ENCODE measurements at regions not wholly inside any gene's neighbourhood (a gene's known extent, or its start where the extent isn't known, plus 50 kb on each side); places are given as distances from the start of the nearest gene placed in this dataset.
"Not testable (repeated sequence)": the region's sequence is repeated elsewhere in the genome, so short reads cannot be mapped to it uniquely, and the experiment has no call there.

GRCh38 chr2:132009874-132010521, 151.8 kb downstream of the ANKRD30BL start:
- Histone ChIP-seq H3K36me3 (ENCODE audit: control insufficient read depth in 2 of 2, extremely low read depth in 1 of 2, insufficient read depth in 2 of 2, low read length in 2 of 2) (no peaks in the 10 kb centered on the region), H3K9me1 (ENCODE audit: control insufficient read depth, extremely low read depth, insufficient read depth, low read length) (no peaks in the 10 kb centered on the region), H3K27me3 (ENCODE audit: control insufficient read depth, extremely low read depth, insufficient read depth, low read length) (peaks cover 8% of the 10 kb centered on the region), H2AFZ (ENCODE audit: control insufficient read depth, low read length) (no peak overlapping the region), H3K9me3 (ENCODE audit: control insufficient read depth, low read depth, low read length) (no peaks in the 10 kb centered on the region), H3K9ac (ENCODE audit: control insufficient read depth, extremely low read depth, insufficient read depth, low read length) (no peak overlapping the region), H3K79me2 (ENCODE audit: control insufficient read depth, insufficient read depth, low read length) (no peaks in the 10 kb centered on the region), H3K4me2 (ENCODE audit: control insufficient read depth, extremely low read depth, insufficient read depth, low read depth, low read length) (no peak overlapping the region), H3K4me1 (ENCODE audit: control insufficient read depth, extremely low read depth, insufficient read depth, low read length) (no peaks in the 10 kb centered on the region), H3K4me3 (ENCODE audit: control insufficient read depth in 2 of 3, extremely low read depth in 1 of 3, insufficient read depth in 2 of 3, low read depth in 1 of 3, low read length in 3 of 3) (peak overlapping the region in 1 of 3 experiments; percentile 4), H3K27ac (ENCODE audit: control insufficient read depth, insufficient read depth, low read length) (no peak overlapping the region), H4K20me1 (ENCODE audit: control insufficient read depth, extremely low read depth, insufficient read depth, low read length) (no peaks in the 10 kb centered on the region)
- TF ChIP-seq EZH2 (IDR thresholded peaks at IDR 0.05; ENCODE audit: low read length), result peak; percentile 54
- no peak for TF ChIP-seq CTCF (optimal IDR thresholded peaks at IDR 0.05 in 1 of 3, IDR thresholded peaks at IDR 0.05 in 1 of 3, conservative IDR thresholded peaks at IDR 0.05 in 1 of 3; ENCODE audit: extremely low read depth in 1 of 3, insufficient read depth in 2 of 3, low read length in 3 of 3)
- dilution Hi-C loops (cut with MboI; ENCODE audit: extremely low pct_ligation_motif_present, low sequenced_read_pairs), result no loop called here
- no peak for DNase-seq (ENCODE audit: low read depth, low spot score)
- FAIRE-seq, result no peak

DNA sequence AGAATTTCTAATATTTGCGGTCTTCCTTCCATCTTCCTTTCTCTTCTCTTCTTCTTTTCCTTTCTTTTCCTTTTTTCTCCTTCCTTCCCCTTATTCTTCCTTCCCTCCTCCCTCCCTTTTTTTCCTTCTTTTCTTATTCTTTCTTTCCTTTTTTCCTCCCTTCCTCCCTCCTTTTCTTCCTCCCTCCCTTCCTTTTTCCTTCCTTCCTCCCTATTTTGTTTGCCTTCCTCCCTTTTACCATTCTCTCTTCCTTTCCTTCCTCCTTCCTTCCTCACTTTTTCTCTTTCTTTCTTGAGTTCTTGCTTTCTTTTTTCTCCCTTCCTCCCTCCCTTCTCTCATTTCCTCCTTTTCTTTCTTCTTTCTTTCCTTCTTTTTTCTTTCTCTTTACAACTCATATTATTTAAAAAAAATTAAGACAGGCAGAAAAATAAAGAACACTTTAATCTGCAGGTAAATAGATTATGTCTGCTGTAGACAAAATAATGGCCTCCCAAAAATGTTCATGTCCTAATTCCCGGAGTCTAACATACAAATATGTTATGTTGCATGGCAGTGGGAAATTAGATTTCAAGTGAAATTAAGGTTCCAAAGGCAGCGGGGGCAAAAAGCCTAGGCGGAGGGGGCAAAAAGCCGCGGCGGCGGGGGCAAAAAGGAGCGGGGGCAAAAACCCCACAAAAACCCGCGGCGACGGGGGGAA, 152.4 kb downstream of the ANKRD30BL start:
- Histone ChIP-seq H4K20me1 (ENCODE audit: control insufficient read depth, extremely low read depth, insufficient read depth, low read length) (no peaks in the 10 kb centered on the region), H2AFZ (ENCODE audit: control insufficient read depth, low read length) (no peak overlapping the region), H3K9me3 (ENCODE audit: control insufficient read depth, low read depth, low read length) (no peaks in the 10 kb centered on the region), H3K9ac (ENCODE audit: control insufficient read depth, extremely low read depth, insufficient read depth, low read length) (no peak overlapping the region), H3K9me1 (ENCODE audit: control insufficient read depth, extremely low read depth, insufficient read depth, low read length) (no peaks in the 10 kb centered on the region), H3K36me3 (ENCODE audit: control insufficient read depth in 2 of 2, extremely low read depth in 1 of 2, insufficient read depth in 2 of 2, low read length in 2 of 2) (no peaks in the 10 kb centered on the region), H3K79me2 (ENCODE audit: control insufficient read depth, insufficient read depth, low read length) (no peaks in the 10 kb centered on the region), H3K4me2 (ENCODE audit: control insufficient read depth, extremely low read depth, insufficient read depth, low read depth, low read length) (no peak overlapping the region), H3K4me1 (ENCODE audit: control insufficient read depth, extremely low read depth, insufficient read depth, low read length) (no peaks in the 10 kb centered on the region), H3K27me3 (ENCODE audit: control insufficient read depth, extremely low read depth, insufficient read depth, low read length) (peaks cover 8% of the 10 kb centered on the region), H3K4me3 (ENCODE audit: control insufficient read depth in 2 of 3, extremely low read depth in 1 of 3, insufficient read depth in 2 of 3, low read depth in 1 of 3, low read length in 3 of 3) (no peak overlapping the region), H3K27ac (ENCODE audit: control insufficient read depth, insufficient read depth, low read length) (no peak overlapping the region)
- dilution Hi-C loops (cut with MboI; ENCODE audit: extremely low pct_ligation_motif_present, low sequenced_read_pairs), result no loop called here
- DNase-seq (ENCODE audit: low read depth, low spot score), result no peak
- no peak for FAIRE-seq
- no peak for TF ChIP-seq CTCF (optimal IDR thresholded peaks at IDR 0.05 in 1 of 3, IDR thresholded peaks at IDR 0.05 in 1 of 3, conservative IDR thresholded peaks at IDR 0.05 in 1 of 3; ENCODE audit: extremely low read depth in 1 of 3, insufficient read depth in 2 of 3, low read length in 3 of 3)
- TF ChIP-seq EZH2 (IDR thresholded peaks at IDR 0.05; ENCODE audit: low read length), result no peak

DNA sequence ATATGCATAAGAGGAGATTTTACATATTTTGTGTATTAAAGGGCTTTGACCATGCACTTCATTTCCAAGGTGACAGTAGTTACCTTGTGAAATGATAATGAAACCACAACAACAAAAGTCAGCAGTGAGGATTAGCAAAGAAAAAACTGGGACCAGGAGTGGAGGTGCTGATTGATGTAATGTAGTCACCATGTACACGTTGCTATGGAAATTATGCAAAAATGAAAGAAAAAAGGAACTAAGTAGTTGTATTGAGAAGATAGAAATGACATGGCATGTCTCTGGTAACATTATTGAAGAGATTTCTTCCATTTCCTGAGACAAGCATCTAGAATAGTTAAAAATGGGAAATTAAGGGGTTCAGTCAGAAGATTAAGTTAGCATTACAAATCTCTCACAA, 171.0 kb downstream of the ANKRD30BL start:
- H3K4me3 ChIP-seq (ENCODE audit: control insufficient read depth in 2 of 3, extremely low read depth in 1 of 3, insufficient read depth in 2 of 3, low read depth in 1 of 3, low read length in 3 of 3); H3K4me1 ChIP-seq (ENCODE audit: control insufficient read depth, extremely low read depth, insufficient read depth, low read length); H2AFZ ChIP-seq (ENCODE audit: control insufficient read depth, low read length); H3K36me3 ChIP-seq (ENCODE audit: control insufficient read depth in 2 of 2, extremely low read depth in 1 of 2, insufficient read depth in 2 of 2, low read length in 2 of 2); DNase-seq (ENCODE audit: low read depth, low spot score); dilution Hi-C loops (cut with MboI; ENCODE audit: extremely low pct_ligation_motif_present, low sequenced_read_pairs); H3K4me2 ChIP-seq (ENCODE audit: control insufficient read depth, extremely low read depth, insufficient read depth, low read depth, low read length); H4K20me1 ChIP-seq (ENCODE audit: control insufficient read depth, extremely low read depth, insufficient read depth, low read length); H3K27ac ChIP-seq (ENCODE audit: control insufficient read depth, insufficient read depth, low read length); FAIRE-seq; H3K9me1 ChIP-seq (ENCODE audit: control insufficient read depth, extremely low read depth, insufficient read depth, low read length); H3K79me2 ChIP-seq (ENCODE audit: control insufficient read depth, insufficient read depth, low read length); H3K9me3 ChIP-seq (ENCODE audit: control insufficient read depth, low read depth, low read length); H3K27me3 ChIP-seq (ENCODE audit: control insufficient read depth, extremely low read depth, insufficient read depth, low read length); H3K9ac ChIP-seq (ENCODE audit: control insufficient read depth, extremely low read depth, insufficient read depth, low read length): not testable (repeated sequence)

- H3K4me2 ChIP-seq (ENCODE audit: control insufficient read depth, extremely low read depth, insufficient read depth, low read depth, low read length); dilution Hi-C loops (cut with MboI; ENCODE audit: extremely low pct_ligation_motif_present, low sequenced_read_pairs); H3K36me3 ChIP-seq (ENCODE audit: control insufficient read depth in 2 of 2, extremely low read depth in 1 of 2, insufficient read depth in 2 of 2, low read length in 2 of 2); H4K20me1 ChIP-seq (ENCODE audit: control insufficient read depth, extremely low read depth, insufficient read depth, low read length); H3K4me3 ChIP-seq (ENCODE audit: control insufficient read depth in 2 of 3, extremely low read depth in 1 of 3, insufficient read depth in 2 of 3, low read depth in 1 of 3, low read length in 3 of 3); H3K9me1 ChIP-seq (ENCODE audit: control insufficient read depth, extremely low read depth, insufficient read depth, low read length); H3K27me3 ChIP-seq (ENCODE audit: control insufficient read depth, extremely low read depth, insufficient read depth, low read length); H3K4me1 ChIP-seq (ENCODE audit: control insufficient read depth, extremely low read depth, insufficient read depth, low read length); H3K79me2 ChIP-seq (ENCODE audit: control insufficient read depth, insufficient read depth, low read length); DNase-seq (ENCODE audit: low read depth, low spot score); H2AFZ ChIP-seq (ENCODE audit: control insufficient read depth, low read length); H3K27ac ChIP-seq (ENCODE audit: control insufficient read depth, insufficient read depth, low read length); H3K9ac ChIP-seq (ENCODE audit: control insufficient read depth, extremely low read depth, insufficient read depth, low read length); H3K9me3 ChIP-seq (ENCODE audit: control insufficient read depth, low read depth, low read length); FAIRE-seq: not testable (repeated sequence)
Observed at GRCh38 chr2:131966671-131967070, 195.1 kb downstream of the ANKRD30BL start.
